ENCODE measurements at regions not wholly inside any gene's neighbourhood (a gene's known extent, or its start where the extent isn't known, plus 50 kb on each side); places are given as distances from the start of the nearest gene placed in this dataset.

GRCh38 chr14:29197557-29197956 is 431.0 kb downstream of the FOXG1 start:
- intact Hi-C loops (cut with DNase I), result no loop called here
- H3K27me3 ChIP-seq, result no peaks in the 10 kb centered on the region
- H3K36me3 ChIP-seq, result no peaks in the 10 kb centered on the region
- TF ChIP-seq CTCF (IDR thresholded peaks at IDR 0.05) (no peak), POLR2AphosphoS5 (IDR thresholded peaks at IDR 0.05; ENCODE audit: insufficient read depth in 1 of 2, low read depth in 1 of 2) (no peak), POLR2A (IDR thresholded peaks at IDR 0.05) (no peak)
- H3K4me3 ChIP-seq, result no peak overlapping the region
- no peak for DNase-seq (ENCODE audit: extremely low spot score in 2 of 2)
- H3K4me1 ChIP-seq, result no peaks in the 10 kb centered on the region
- H3K9me3 ChIP-seq, result no peaks in the 10 kb centered on the region
- H3K27ac ChIP-seq, result no peak overlapping the region

- no peaks in the 10 kb centered on the region for H3K9me3 ChIP-seq
- no peaks in the 10 kb centered on the region for H3K36me3 ChIP-seq
- DNase-seq (ENCODE audit: extremely low spot score in 2 of 2), result no peak
- no peak for TF ChIP-seq POLR2AphosphoS5 (IDR thresholded peaks at IDR 0.05; ENCODE audit: insufficient read depth in 1 of 2, low read depth in 1 of 2)
- intact Hi-C loops (cut with DNase I), result no loop called here
- no peak overlapping the region for H3K4me3 ChIP-seq
- H3K27me3 ChIP-seq, result no peaks in the 10 kb centered on the region
- H3K27ac ChIP-seq, result no peak overlapping the region
- H3K4me1 ChIP-seq, result no peaks in the 10 kb centered on the region
Measured at GRCh38 chr14:29205658-29206057, 439.1 kb downstream of the FOXG1 start.

GRCh38 chr14:29215853-29216252 is 449.3 kb downstream of the FOXG1 start:
- intact Hi-C loops (cut with DNase I), result no loop called here
- DNase-seq (ENCODE audit: extremely low spot score in 2 of 2), result no peak
- no peak overlapping the region for H3K27ac ChIP-seq
- TF ChIP-seq POLR2A (IDR thresholded peaks at IDR 0.05) (no peak), POLR2AphosphoS5 (IDR thresholded peaks at IDR 0.05; ENCODE audit: insufficient read depth in 1 of 2, low read depth in 1 of 2) (no peak), CTCF (IDR thresholded peaks at IDR 0.05) (no peak)
- H3K4me1 ChIP-seq, result no peaks in the 10 kb centered on the region
- H3K36me3 ChIP-seq, result no peaks in the 10 kb centered on the region
- no peaks in the 10 kb centered on the region for H3K27me3 ChIP-seq
- H3K4me3 ChIP-seq, result no peak overlapping the region
- no peaks in the 10 kb centered on the region for H3K9me3 ChIP-seq

- TF ChIP-seq CTCF (IDR thresholded peaks at IDR 0.05), result no peak
- TF ChIP-seq POLR2A (IDR thresholded peaks at IDR 0.05), result no peak
- no peaks in the 10 kb centered on the region for H3K27me3 ChIP-seq
Measured at GRCh38 chr14:29216268-29217232, 450.0 kb downstream of the FOXG1 start.

GRCh38 chr14:29217813-29218450 is 451.3 kb downstream of the FOXG1 start:
- intact Hi-C loops (cut with DNase I), result no loop called here

More at GRCh38 chr14:29216268-29217232, 450.0 kb downstream of the FOXG1 start:
- Histone ChIP-seq H3K4me1 (no peaks in the 10 kb centered on the region), H3K9me3 (no peaks in the 10 kb centered on the region), H3K36me3 (no peaks in the 10 kb centered on the region), H3K27ac (no peak overlapping the region), H3K4me3 (no peak overlapping the region)
- intact Hi-C loops (cut with DNase I), result no loop called here
- no peak for DNase-seq (ENCODE audit: extremely low spot score in 2 of 2)

More at GRCh38 chr14:29217813-29218450, 451.3 kb downstream of the FOXG1 start:
- Histone ChIP-seq H3K4me1 (no peaks in the 10 kb centered on the region), H3K4me3 (no peak overlapping the region), H3K27ac (no peak overlapping the region), H3K9me3 (no peaks in the 10 kb centered on the region), H3K36me3 (no peaks in the 10 kb centered on the region), H3K27me3 (no peaks in the 10 kb centered on the region)
- no peak for DNase-seq (ENCODE audit: extremely low spot score in 2 of 2)
- TF ChIP-seq POLR2AphosphoS5 (IDR thresholded peaks at IDR 0.05; ENCODE audit: insufficient read depth in 1 of 2, low read depth in 1 of 2) (no peak), CTCF (IDR thresholded peaks at IDR 0.05) (no peak), POLR2A (IDR thresholded peaks at IDR 0.05) (no peak)
